Calu3 (cell line): ENCODE measurements at regions not wholly inside any gene's neighbourhood (a gene's known extent, or its start where the extent isn't known, plus 50 kb on each side); places are given as distances from the start of the nearest gene placed in this dataset.
"Not testable (repeated sequence)": the region's sequence is repeated elsewhere in the genome, so short reads cannot be mapped to it uniquely, and the experiment has no call there.

Experiments used
- BruUV-seq: library from RNA; stranded (reverse); fragments of 400-500 nt; replicated peaks from 2 replicates; lab custom pipeline; 2021; lab: Mats Ljungman, UMichigan
- CTCF ChIA-PET: fragments of 300-600 bp; sonication (Branson Sonifier 250); formaldehyde crosslinking; loops from one replicate; lab custom pipeline; 2022; ENCODE audit warnings: antibody characterized with exemption; lab: Charles Lee
- DNase-seq: peaks from one replicate; pipeline ENCODE4 v3.0.0; 2022
- H3K27ac Mint-ChIP-seq: one replicate; pipeline ENCODE4 v1.8.0; 2022; ENCODE audit warnings: mixed read lengths; ENCODE audit not compliant: unreplicated experiment
- H3K27me3 Mint-ChIP-seq: one replicate; pipeline ENCODE4 v1.8.0; 2022; ENCODE audit warnings: mixed read lengths; ENCODE audit not compliant: unreplicated experiment
- H3K36me3 Mint-ChIP-seq: one replicate; pipeline ENCODE4 v1.8.0; 2022; ENCODE audit warnings: mild to moderate bottlenecking, moderate library complexity, mixed read lengths; ENCODE audit not compliant: insufficient read depth, unreplicated experiment
- H3K4me1 Mint-ChIP-seq: one replicate; pipeline ENCODE4 v1.8.0; 2022; ENCODE audit warnings: mild to moderate bottlenecking, low read depth, mixed read lengths; ENCODE audit not compliant: unreplicated experiment
- H3K4me3 Mint-ChIP-seq: one replicate; pipeline ENCODE4 v1.8.0; 2022; ENCODE audit warnings: mild to moderate bottlenecking, low read depth, moderate library complexity, mixed read lengths; ENCODE audit not compliant: unreplicated experiment
- H3K9me3 Mint-ChIP-seq: one replicate; pipeline ENCODE4 v1.8.0; 2022; ENCODE audit warnings: low read depth, mixed read lengths; ENCODE audit not compliant: unreplicated experiment
- intact Hi-C: fragments of 100-400 bp; cut with micrococcal nuclease; formaldehyde crosslinking; loops from one replicate; pipeline ENCODE4 v1.10.0; 2022; ENCODE audit not compliant: unreplicated experiment
- TF ChIP-seq, protein P1 (sequence below): fragments of 200-600 bp; IDR thresholded peaks from one replicate; pipeline ENCODE4 v1.8.0; 2022; ENCODE audit warnings: antibody characterized with exemption; ENCODE audit not compliant: unreplicated experiment

DNA sequence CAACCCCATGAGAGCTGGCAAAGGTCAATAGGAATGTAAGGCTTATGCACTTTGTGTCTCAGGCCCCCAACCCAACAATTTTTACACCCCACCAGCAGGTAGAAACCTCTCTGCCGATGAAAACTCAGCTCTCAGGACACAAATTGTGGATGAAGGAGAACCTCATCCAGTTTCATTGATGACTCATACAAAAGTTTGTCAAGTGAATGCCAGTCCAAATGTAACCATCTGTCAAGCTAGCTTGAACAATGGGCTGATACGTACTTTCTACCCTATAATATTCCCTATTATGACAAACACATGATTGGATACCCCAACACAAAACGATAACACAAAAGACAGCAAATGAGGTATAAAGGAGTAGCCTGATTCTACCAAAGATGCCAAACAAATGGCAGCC lies 321.2 kb upstream of the TMEFF2 start:
- TF ChIP-seq, protein P1, sequence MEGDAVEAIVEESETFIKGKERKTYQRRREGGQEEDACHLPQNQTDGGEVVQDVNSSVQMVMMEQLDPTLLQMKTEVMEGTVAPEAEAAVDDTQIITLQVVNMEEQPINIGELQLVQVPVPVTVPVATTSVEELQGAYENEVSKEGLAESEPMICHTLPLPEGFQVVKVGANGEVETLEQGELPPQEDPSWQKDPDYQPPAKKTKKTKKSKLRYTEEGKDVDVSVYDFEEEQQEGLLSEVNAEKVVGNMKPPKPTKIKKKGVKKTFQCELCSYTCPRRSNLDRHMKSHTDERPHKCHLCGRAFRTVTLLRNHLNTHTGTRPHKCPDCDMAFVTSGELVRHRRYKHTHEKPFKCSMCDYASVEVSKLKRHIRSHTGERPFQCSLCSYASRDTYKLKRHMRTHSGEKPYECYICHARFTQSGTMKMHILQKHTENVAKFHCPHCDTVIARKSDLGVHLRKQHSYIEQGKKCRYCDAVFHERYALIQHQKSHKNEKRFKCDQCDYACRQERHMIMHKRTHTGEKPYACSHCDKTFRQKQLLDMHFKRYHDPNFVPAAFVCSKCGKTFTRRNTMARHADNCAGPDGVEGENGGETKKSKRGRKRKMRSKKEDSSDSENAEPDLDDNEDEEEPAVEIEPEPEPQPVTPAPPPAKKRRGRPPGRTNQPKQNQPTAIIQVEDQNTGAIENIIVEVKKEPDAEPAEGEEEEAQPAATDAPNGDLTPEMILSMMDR, result no peak
- CTCF ChIA-PET, result no interaction called here
- Mint-ChIP-seq H3K4me1 (no peaks in the 10 kb centered on the region), H3K27me3 (no peaks in the 10 kb centered on the region), H3K9me3 (no peaks in the 10 kb centered on the region), H3K27ac (no peak overlapping the region), H3K36me3 (no peaks in the 10 kb centered on the region), H3K4me3 (no peak overlapping the region)
- no TSS peak for BruUV-seq
- intact Hi-C loops, result no loop called here
- no peak for DNase-seq

DNA sequence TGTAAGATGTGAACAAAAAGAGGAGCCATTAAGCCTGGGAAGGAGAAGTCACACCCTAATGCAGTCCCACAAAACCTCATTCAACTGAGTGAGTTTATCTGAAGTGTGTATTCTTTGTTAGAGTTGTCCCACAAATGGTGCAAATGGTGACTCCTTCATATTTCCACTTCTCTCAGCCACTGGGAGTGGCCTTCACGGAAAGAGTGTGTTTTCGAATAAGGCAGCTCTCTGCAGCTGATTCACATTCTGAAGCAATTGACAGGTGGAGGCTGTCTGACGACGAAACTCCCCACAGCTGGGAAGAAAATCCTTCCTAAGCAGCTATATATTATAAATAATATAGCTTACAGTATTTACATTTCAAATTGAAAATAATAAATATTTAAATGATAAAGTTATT lies 318.8 kb upstream of the TMEFF2 start:
- Mint-ChIP-seq H3K4me1 (no peaks in the 10 kb centered on the region), H3K27ac (no peak overlapping the region), H3K9me3 (peaks cover 2% of the 10 kb centered on the region), H3K4me3 (no peak overlapping the region), H3K27me3 (no peaks in the 10 kb centered on the region), H3K36me3 (no peaks in the 10 kb centered on the region)
- DNase-seq, result no peak
- TF ChIP-seq, protein P1, result no peak
- BruUV-seq, result no TSS peak
- intact Hi-C loops, result no loop called here
- CTCF ChIA-PET, result no interaction called here

DNA sequence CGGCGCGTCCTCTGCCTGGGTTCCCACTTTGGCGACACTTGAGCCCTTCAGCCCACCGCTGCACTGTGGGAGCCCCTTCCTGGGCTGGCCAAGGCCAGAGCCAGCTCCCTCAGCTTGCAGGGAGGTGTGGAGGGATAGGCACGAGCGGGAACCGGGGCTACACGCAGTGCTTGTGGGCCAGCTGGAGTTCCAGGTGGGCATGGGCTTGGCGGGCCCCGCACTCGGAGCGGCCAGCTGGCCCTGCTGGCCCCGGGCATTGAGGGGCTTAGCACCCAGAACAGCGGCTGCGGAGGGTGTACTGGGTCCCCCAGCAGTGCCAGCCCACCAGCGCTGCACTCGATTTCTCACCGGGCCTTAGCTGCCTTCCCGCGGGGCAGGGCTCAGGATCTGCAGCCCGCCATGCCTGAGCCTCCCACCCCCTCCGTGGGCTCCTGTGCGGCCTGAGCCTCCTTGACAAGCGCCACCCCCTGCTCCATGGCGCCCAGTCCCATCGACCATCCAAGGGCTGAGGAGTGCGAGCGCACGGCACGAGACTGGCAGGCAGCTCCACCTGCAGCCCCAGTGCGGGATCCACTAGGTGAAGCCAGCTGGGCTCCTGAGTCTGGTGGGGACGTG lies 313.2 kb upstream of the TMEFF2 start:
- H3K4me3 Mint-ChIP-seq, H3K36me3 Mint-ChIP-seq, CTCF ChIA-PET, H3K9me3 Mint-ChIP-seq, DNase-seq, H3K4me1 Mint-ChIP-seq, H3K27ac Mint-ChIP-seq, BruUV-seq, intact Hi-C loops, H3K27me3 Mint-ChIP-seq: not testable (repeated sequence)

DNA sequence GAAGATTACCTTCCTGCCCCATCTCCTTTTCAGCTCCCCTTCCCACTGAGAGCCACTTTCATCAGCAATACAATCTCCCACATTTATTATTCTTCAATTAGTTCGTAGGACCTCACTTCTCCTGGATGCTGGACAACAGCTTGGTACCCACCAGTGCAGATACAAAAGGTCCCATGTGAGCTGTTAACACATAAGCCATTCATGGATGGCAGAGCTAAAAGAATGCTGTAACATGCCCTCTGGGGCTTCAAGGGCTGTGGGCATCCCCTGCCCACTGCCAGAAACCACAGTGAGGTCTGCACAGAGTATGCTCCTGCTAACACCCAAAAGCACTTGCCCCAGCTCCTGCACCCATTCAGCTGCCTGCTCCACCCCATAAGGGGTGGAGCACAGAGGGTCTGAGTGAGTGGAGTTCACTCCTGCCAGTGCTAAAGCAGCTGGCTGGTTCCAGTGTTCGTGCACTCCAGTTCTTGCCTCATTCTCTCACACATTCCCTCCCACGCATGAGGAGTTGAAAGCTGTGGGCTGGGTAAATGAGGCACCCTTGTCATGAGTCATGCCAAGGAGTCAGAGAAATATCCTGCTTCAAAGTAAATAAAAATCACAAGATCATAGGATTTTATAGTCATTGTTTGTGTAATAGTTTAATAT lies 305.9 kb upstream of the TMEFF2 start:
- no TSS peak for BruUV-seq
- TF ChIP-seq, protein P1, result no peak
- Mint-ChIP-seq H3K4me1 (peaks cover 23% of the 10 kb centered on the region), H3K4me3 (no peak overlapping the region), H3K27ac (peak overlapping the region; percentile 41), H3K36me3 (peaks cover 5% of the 10 kb centered on the region), H3K27me3 (no peaks in the 10 kb centered on the region), H3K9me3 (no peaks in the 10 kb centered on the region)
- intact Hi-C loops, result no loop called here
- DNase-seq, result peak; percentile 48
- CTCF ChIA-PET, result no interaction called here

DNA sequence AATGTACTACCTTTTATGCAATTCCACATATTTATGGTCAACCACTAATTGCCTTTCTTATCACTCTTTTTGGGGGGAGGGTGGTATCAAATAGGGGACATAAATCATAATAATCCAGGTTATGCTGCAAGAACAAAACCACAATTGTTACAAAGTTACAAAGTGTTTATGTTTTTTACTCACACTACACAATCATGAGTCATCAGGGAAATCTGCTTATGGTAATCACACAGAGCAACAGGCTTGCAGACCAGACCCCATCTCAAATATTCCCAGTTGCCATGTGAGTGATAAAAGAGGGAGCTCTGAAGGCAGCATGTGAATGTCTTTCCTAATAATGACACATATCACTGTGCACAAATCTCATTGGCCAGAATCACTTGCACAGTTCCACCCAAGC lies 304.7 kb upstream of the TMEFF2 start:
- BruUV-seq, result no TSS peak
- H3K27ac Mint-ChIP-seq, result peak overlapping the region; percentile 68
- H3K4me1 Mint-ChIP-seq, result peaks cover 23% of the 10 kb centered on the region
- TF ChIP-seq, protein P1, result no peak
- H3K27me3 Mint-ChIP-seq, result no peaks in the 10 kb centered on the region
- intact Hi-C loops, result no loop called here
- H3K9me3 Mint-ChIP-seq, result no peaks in the 10 kb centered on the region
- peaks cover 5% of the 10 kb centered on the region for H3K36me3 Mint-ChIP-seq
- no peak for DNase-seq
- no peak overlapping the region for H3K4me3 Mint-ChIP-seq
- CTCF ChIA-PET, result no interaction called here
